GM23248 (cell line): ENCODE measurements at regions not wholly inside any gene's neighbourhood (a gene's known extent, or its start where the extent isn't known, plus 50 kb on each side); places are given as distances from the start of the nearest gene placed in this dataset.
"Not testable (repeated sequence)": the region's sequence is repeated elsewhere in the genome, so short reads cannot be mapped to it uniquely, and the experiment has no call there.

Source experiments
- DNase-seq: peaks from one replicate; pipeline ENCODE4 v3.0.0-alpha.2; 2015
- H2AFZ ChIP-seq: fragments of 200-600 bp; sonication (generic); 2 replicates; pipeline ENCODE4 v1.6.1; 2016; ENCODE audit warnings: antibody characterized with exemption
- H3F3A ChIP-seq: fragments of 200-600 bp; sonication (generic); 2 replicates; pipeline ENCODE4 v1.6.1; 2016; ENCODE audit warnings: mild to moderate bottlenecking, antibody characterized with exemption, mixed run types; ENCODE audit not compliant: insufficient read depth
- H3K27ac ChIP-seq: fragments of 200-600 bp; sonication (generic); 2 replicates; pipeline ENCODE4 v1.5.1; 2016; ENCODE audit warnings: mild to moderate bottlenecking
- H3K27me3 ChIP-seq: fragments of 200-600 bp; sonication (generic); replicated peaks from 2 replicates; pipeline ENCODE4 v1.6.1; 2016; ENCODE audit warnings: mild to moderate bottlenecking; ENCODE audit not compliant: insufficient read depth
- H3K36me3 ChIP-seq: fragments of 200-600 bp; sonication (generic); 2 replicates; pipeline ENCODE4 v1.6.1; 2016; ENCODE audit warnings: low read depth, mild to moderate bottlenecking
- H3K4me1 ChIP-seq: fragments of 200-600 bp; sonication (generic); 2 replicates; pipeline ENCODE4 v1.6.1; 2016; ENCODE audit warnings: mild to moderate bottlenecking; ENCODE audit not compliant: insufficient read depth
- H3K4me2 ChIP-seq: fragments of 200-600 bp; sonication (generic); one replicate; pipeline ENCODE4 v1.6.1; 2016; ENCODE audit warnings: mild to moderate bottlenecking; ENCODE audit not compliant: unreplicated experiment
- H3K4me3 ChIP-seq: fragments of 200-600 bp; sonication (generic); 2 replicates; pipeline ENCODE4 v1.5.1; 2016; ENCODE audit warnings: mild to moderate bottlenecking
- H3K79me2 ChIP-seq: fragments of 200-600 bp; sonication (generic); 2 replicates; pipeline ENCODE4 v1.6.1; 2016; ENCODE audit warnings: mild to moderate bottlenecking; ENCODE audit not compliant: insufficient read depth
- H3K9ac ChIP-seq: fragments of 200-600 bp; sonication (generic); 2 replicates; pipeline ENCODE4 v1.6.1; 2016; ENCODE audit warnings: mild to moderate bottlenecking
- H3K9me2 ChIP-seq: fragments of 200-600 bp; sonication (generic); 2 replicates; pipeline ENCODE4 v1.6.1; 2016; ENCODE audit warnings: mixed run types, mild to moderate bottlenecking, moderate library complexity; ENCODE audit not compliant: insufficient read depth
- H3K9me3 ChIP-seq: fragments of 200-600 bp; sonication (generic); one replicate; pipeline ENCODE4 v1.6.1; 2017; ENCODE audit warnings: low read depth
- H4K20me1 ChIP-seq: fragments of 200-600 bp; sonication (generic); 2 replicates; pipeline ENCODE4 v1.6.0; 2016; ENCODE audit not compliant: insufficient read depth
- EZH2 ChIP-seq: fragments of 200-600 bp; sonication (generic); IDR thresholded peaks from 2 replicates; pipeline ENCODE4 v1.6.1; 2018; ENCODE audit warnings: antibody characterized with exemption, mild to moderate bottlenecking; ENCODE audit not compliant: insufficient read depth, poor library complexity, severe bottlenecking
- EZH2phosphoT487 ChIP-seq: fragments of 200-600 bp; sonication (generic); IDR thresholded peaks from 2 replicates; pipeline ENCODE4 v1.6.1; 2018; ENCODE audit warnings: antibody characterized with exemption, moderate library complexity, mild to moderate bottlenecking, low read depth; ENCODE audit not compliant: insufficient read depth
- WGBS, 2 experiments: methylation state at CpG; one replicate each; pipeline ENCODE4 v1.1.6; 2015 to 2017; ENCODE audit warnings: low lambda C conversion rate in 2 of 2, low coverage in 1 of 2; ENCODE audit errors: missing lambda C conversion rate in 2 of 2; 5-methylcytosine and 5-hydroxymethylcytosine counted together
- in situ Hi-C: fragments of 300-500 bp; cut with MboI; formaldehyde crosslinking; loops from 2 replicates; pipeline ENCODE4 v1.15.0; 2020

- Histone ChIP-seq H3K79me2 (no peaks in the 10 kb centered on the region), H3K27ac (no peak overlapping the region), H3K4me2 (no peak overlapping the region), H3F3A (no peaks in the 10 kb centered on the region), H3K36me3 (no peaks in the 10 kb centered on the region), H3K9me2 (no peaks in the 10 kb centered on the region), H4K20me1 (no peaks in the 10 kb centered on the region), H3K9ac (no peak overlapping the region), H3K4me3 (no peak overlapping the region), H3K9me3 (no peaks in the 10 kb centered on the region), H3K27me3 (no peaks in the 10 kb centered on the region), H3K4me1 (no peaks in the 10 kb centered on the region), H2AFZ (no peak overlapping the region)
- no peak for DNase-seq
- 22 to 32% methylated on average over 1 of the region's 1 CpG for WGBS, 2 experiments
- in situ Hi-C loops: no loop called here
- TF ChIP-seq EZH2 (no peak), EZH2phosphoT487 (no peak)
These were observed 301.7 kb downstream of the MRPS30 start for GRCh38 chr5:45110399-45110798.

DNA sequence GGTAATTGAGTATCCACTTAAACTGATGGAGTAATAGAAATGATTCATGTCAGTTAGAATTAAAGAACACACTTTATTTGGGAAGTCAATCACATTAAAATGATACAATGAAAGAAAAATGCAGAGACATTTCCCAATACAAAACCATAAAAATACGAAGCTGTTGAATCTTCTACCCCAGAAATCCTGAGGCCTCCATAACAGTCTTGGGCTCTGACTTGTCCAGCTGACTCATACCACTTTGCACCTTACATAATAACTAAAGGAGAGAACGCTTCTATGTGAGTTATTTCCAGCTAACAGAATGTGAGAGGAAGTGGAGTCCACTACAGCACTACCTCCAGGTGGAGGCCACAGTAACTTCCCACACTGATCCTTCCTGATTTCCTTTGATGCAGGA lies 305.0 kb downstream of the MRPS30 start:
- no peak overlapping the region for H3K4me3 ChIP-seq
- no peaks in the 10 kb centered on the region for H3K4me1 ChIP-seq
- H2AFZ ChIP-seq: no peak overlapping the region
- no peaks in the 10 kb centered on the region for H3K9me2 ChIP-seq
- H3K9me3 ChIP-seq: no peaks in the 10 kb centered on the region
- H3K27ac ChIP-seq: no peak overlapping the region
- TF ChIP-seq EZH2phosphoT487 (no peak), EZH2 (no peak)
- no peaks in the 10 kb centered on the region for H3K36me3 ChIP-seq
- in situ Hi-C loops: no loop called here
- no peak for DNase-seq
- WGBS, 2 experiments: 9% methylated on average over 2 of the region's 2 CpGs
- no peak overlapping the region for H3K9ac ChIP-seq
- H3K4me2 ChIP-seq: no peak overlapping the region
- H3K79me2 ChIP-seq: no peaks in the 10 kb centered on the region
- no peaks in the 10 kb centered on the region for H3F3A ChIP-seq
- no peaks in the 10 kb centered on the region for H4K20me1 ChIP-seq
- no peaks in the 10 kb centered on the region for H3K27me3 ChIP-seq

DNA sequence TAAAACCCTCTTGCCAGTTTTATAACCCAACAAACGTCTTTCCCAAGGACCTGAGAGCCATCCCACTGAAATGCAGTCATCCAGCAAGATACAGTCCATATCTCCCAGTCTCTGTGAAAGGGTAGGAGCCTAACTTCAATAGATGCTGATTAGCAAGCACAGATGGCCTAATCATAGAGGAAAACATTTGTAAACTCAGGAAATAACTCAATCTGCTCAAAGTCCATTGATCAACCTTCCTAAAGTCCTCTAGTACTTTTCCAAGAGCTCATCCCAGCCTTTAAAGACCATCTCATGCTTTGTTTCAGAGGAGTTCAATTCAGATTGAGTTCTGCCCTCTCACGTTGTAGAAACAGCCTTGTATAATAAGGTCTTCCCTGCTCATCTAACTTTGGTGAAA lies 324.2 kb downstream of the MRPS30 start:
- no peak for DNase-seq
- 0% methylated on average over 2 of the region's 2 CpGs for WGBS, 2 experiments
- TF ChIP-seq EZH2: no peak
- no peak for TF ChIP-seq EZH2phosphoT487

GRCh38 chr5:45162974-45163373 lies 354.2 kb downstream of the MRPS30 start:
- Histone ChIP-seq H3F3A (no peaks in the 10 kb centered on the region), H3K9me2 (no peaks in the 10 kb centered on the region), H3K4me1 (no peaks in the 10 kb centered on the region), H3K9ac (no peak overlapping the region), H3K4me2 (no peak overlapping the region), H3K27ac (no peak overlapping the region), H2AFZ (no peak overlapping the region), H3K9me3 (no peaks in the 10 kb centered on the region), H3K36me3 (no peaks in the 10 kb centered on the region), H3K27me3 (no peaks in the 10 kb centered on the region), H4K20me1 (no peaks in the 10 kb centered on the region), H3K79me2 (no peaks in the 10 kb centered on the region), H3K4me3 (no peak overlapping the region)
- DNase-seq: no peak
- 17 to 19% methylated on average over 4 of the region's 4 CpGs for WGBS, 2 experiments
- in situ Hi-C loops: no loop called here
- TF ChIP-seq EZH2: no peak

More for the DNA sequence above, 324.2 kb downstream of the MRPS30 start:
- Histone ChIP-seq H3K27ac (no peak overlapping the region), H3K36me3 (no peaks in the 10 kb centered on the region), H3K4me3 (no peak overlapping the region), H3K4me1 (no peaks in the 10 kb centered on the region), H4K20me1 (no peaks in the 10 kb centered on the region), H3K79me2 (no peaks in the 10 kb centered on the region), H2AFZ (no peak overlapping the region), H3K9ac (no peak overlapping the region), H3K9me2 (no peaks in the 10 kb centered on the region), H3K4me2 (no peak overlapping the region), H3K27me3 (no peaks in the 10 kb centered on the region), H3F3A (no peaks in the 10 kb centered on the region), H3K9me3 (no peaks in the 10 kb centered on the region)
- in situ Hi-C loops: no loop called here

DNA sequence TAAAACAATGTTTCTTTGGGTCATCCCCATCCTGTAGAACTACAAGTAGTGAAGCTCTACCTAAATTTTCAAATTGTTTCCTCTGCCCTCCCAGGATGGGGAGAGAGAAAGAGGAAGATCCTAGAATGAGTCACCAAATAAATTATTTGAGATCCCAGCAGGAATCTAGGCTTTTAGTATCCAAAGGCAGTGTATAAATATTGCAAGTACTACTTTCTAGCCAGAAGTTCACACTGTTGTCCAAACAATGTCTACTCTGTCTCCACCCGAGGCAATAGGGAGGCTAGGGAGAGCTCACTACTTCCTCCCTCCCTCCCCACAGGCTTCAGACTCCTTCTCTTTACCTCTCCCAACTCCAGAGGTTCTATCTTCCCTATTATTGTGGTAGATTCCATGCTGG lies 362.8 kb downstream of the MRPS30 start:
- Histone ChIP-seq H3F3A (no peaks in the 10 kb centered on the region), H3K27me3 (no peaks in the 10 kb centered on the region), H4K20me1 (no peaks in the 10 kb centered on the region), H2AFZ (no peak overlapping the region), H3K9ac (no peak overlapping the region), H3K36me3 (no peaks in the 10 kb centered on the region), H3K4me2 (no peak overlapping the region), H3K4me1 (no peaks in the 10 kb centered on the region), H3K9me2 (no peaks in the 10 kb centered on the region), H3K4me3 (no peak overlapping the region), H3K27ac (no peak overlapping the region), H3K9me3 (no peaks in the 10 kb centered on the region), H3K79me2 (no peaks in the 10 kb centered on the region)
- 0% methylated on average over 1 of the region's 1 CpG for WGBS, 2 experiments
- TF ChIP-seq EZH2: no peak
- TF ChIP-seq EZH2phosphoT487: no peak
- no peak for DNase-seq
- in situ Hi-C loops: no loop called here

GRCh38 chr5:45172634-45173033 lies 363.9 kb downstream of the MRPS30 start:
- H3K4me1 ChIP-seq, H3K27ac ChIP-seq, H3K27me3 ChIP-seq, H3K9me3 ChIP-seq, H2AFZ ChIP-seq, in situ Hi-C loops, H3K36me3 ChIP-seq, H3K4me2 ChIP-seq, H3K9me2 ChIP-seq, H3K4me3 ChIP-seq, H3K79me2 ChIP-seq, H3K9ac ChIP-seq, H3F3A ChIP-seq, DNase-seq, H4K20me1 ChIP-seq: not testable (repeated sequence)
- WGBS, 2 experiments: 53 to 61% methylated on average over 10 to 11 of the region's 11 CpGs
